Lung (tissue), 11 donors: ENCODE measurements at regions not wholly inside any gene's neighbourhood (a gene's known extent, or its start where the extent isn't known, plus 50 kb on each side); places are given as distances from the start of the nearest gene placed in this dataset.

ENCODE experiments used
- ATAC-seq: fragments of 200-7000 bp; cut with Tn5 transposase; one replicate; pipeline ENCODE4 v1.9.1; 2020; ENCODE audit warnings: moderate number of reproducible peaks; ENCODE audit not compliant: insufficient read depth, low FRiP score
- DNase-seq, 3 donors: peaks; one replicate each; pipeline ENCODE4 v3.0.0-alpha.2; 2013 to 2017
- H3K27ac ChIP-seq, 2 donors: one replicate each; pipeline ENCODE4 v1.5.1; 2013; ENCODE audit warnings: mild to moderate bottlenecking in 2 of 2, moderate library complexity in 2 of 2, control low read depth in 1 of 2, inconsistent platforms in 1 of 2, low read depth in 1 of 2, low read length in 1 of 2
- H3K27me3 ChIP-seq, 3 donors: one replicate each; pipeline ENCODE4 v1.5.1; 2013; ENCODE audit warnings: low read length in 2 of 3; ENCODE audit not compliant: control insufficient read depth in 3 of 3, insufficient read depth in 3 of 3
- H3K36me3 ChIP-seq, 4 donors: one replicate each; pipeline ENCODE4 v1.5.1; 2013; ENCODE audit warnings: low read length in 4 of 4, mild to moderate bottlenecking in 1 of 4, moderate library complexity in 1 of 4; ENCODE audit not compliant: control insufficient read depth in 4 of 4, insufficient read depth in 4 of 4
- H3K4me1 ChIP-seq, 5 donors: one replicate each; pipeline ENCODE4 v1.5.1; 2013; ENCODE audit warnings: low read length in 5 of 5, mild to moderate bottlenecking in 2 of 5, moderate library complexity in 1 of 5; ENCODE audit not compliant: control insufficient read depth in 5 of 5, insufficient read depth in 5 of 5
- H3K4me3 ChIP-seq: one replicate; pipeline ENCODE4 v1.5.1; 2013; ENCODE audit warnings: mild to moderate bottlenecking, control low read depth, moderate library complexity
- H3K9ac ChIP-seq, 2 donors: one replicate each; pipeline ENCODE4 v1.5.1; 2013; ENCODE audit warnings: low read length in 2 of 2, control low read depth in 1 of 2; ENCODE audit not compliant: insufficient read depth in 1 of 2
- H3K9me3 ChIP-seq, 4 donors: one replicate each; pipeline ENCODE4 v1.5.1; 2013; ENCODE audit warnings: low read length in 3 of 4, mild to moderate bottlenecking in 1 of 4, moderate library complexity in 1 of 4; ENCODE audit not compliant: control insufficient read depth in 4 of 4, insufficient read depth in 3 of 4
- WGBS, 2 donors: extraction: QIAGEN DNeasy Blood & Tissue Kit; methylation state at CpG; one replicate each; pipeline ENCODE4 v1.1.7; 2013; 5-methylcytosine and 5-hydroxymethylcytosine counted together
- TF ChIP-seq, protein P1 (sequence below): IDR thresholded peaks from 2 replicates; pipeline ENCODE4 v1.5.1; 2012; ENCODE audit warnings: mild to moderate bottlenecking; ENCODE audit errors: control extremely low read depth, extremely low read depth
- donor health status: control.
- donor health status: control.
- donor health status: Bipolar disorder and iron deficiency.
- donor health status: healthy.
- donor health status: DM: yes; HTN: yes; CAD: no.

DNA sequence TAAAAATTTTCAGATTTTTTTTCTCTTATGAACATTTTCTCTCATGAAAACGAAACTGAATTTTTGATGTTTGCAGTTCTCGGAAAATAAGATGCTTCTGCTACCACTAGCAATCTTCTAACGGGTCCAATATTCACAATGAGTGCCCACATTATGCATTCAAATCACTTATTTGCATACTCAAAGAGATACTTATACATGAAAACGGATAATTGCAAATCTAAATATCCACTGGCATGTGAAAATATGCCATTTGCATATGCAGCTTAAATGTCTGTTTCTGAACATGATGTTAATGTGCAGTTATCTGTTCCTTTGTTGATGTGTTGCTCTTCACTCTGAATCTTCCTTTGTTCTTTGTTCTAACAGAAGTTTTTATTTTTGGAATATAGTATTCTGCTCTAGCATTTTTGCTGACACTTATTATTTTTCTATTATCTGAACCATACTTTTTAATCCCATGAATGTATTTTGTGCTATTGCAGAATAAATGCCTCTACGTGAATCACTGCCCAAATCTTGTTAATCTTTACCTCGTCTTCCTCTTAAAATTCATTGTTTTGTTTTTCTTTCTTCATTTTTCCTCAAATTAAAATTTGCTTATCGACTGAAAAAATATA is 259.4 kb upstream of the BRINP3 start:
- Histone ChIP-seq H3K9me3 (no peaks in the 10 kb centered on the region), H3K4me3 (no peak overlapping the region), H3K9ac (no peak overlapping the region), H3K27ac (no peak overlapping the region), H3K4me1 (no peaks in the 10 kb centered on the region), H3K27me3 (no peaks in the 10 kb centered on the region), H3K36me3 (no peaks in the 10 kb centered on the region)
- no peak for DNase-seq
- ATAC-seq, result no peak
- TF ChIP-seq, protein P1, sequence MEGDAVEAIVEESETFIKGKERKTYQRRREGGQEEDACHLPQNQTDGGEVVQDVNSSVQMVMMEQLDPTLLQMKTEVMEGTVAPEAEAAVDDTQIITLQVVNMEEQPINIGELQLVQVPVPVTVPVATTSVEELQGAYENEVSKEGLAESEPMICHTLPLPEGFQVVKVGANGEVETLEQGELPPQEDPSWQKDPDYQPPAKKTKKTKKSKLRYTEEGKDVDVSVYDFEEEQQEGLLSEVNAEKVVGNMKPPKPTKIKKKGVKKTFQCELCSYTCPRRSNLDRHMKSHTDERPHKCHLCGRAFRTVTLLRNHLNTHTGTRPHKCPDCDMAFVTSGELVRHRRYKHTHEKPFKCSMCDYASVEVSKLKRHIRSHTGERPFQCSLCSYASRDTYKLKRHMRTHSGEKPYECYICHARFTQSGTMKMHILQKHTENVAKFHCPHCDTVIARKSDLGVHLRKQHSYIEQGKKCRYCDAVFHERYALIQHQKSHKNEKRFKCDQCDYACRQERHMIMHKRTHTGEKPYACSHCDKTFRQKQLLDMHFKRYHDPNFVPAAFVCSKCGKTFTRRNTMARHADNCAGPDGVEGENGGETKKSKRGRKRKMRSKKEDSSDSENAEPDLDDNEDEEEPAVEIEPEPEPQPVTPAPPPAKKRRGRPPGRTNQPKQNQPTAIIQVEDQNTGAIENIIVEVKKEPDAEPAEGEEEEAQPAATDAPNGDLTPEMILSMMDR, result no peak
- 79 to 80% methylated on average over 7 of the region's 7 CpGs for WGBS, 2 donors

DNA sequence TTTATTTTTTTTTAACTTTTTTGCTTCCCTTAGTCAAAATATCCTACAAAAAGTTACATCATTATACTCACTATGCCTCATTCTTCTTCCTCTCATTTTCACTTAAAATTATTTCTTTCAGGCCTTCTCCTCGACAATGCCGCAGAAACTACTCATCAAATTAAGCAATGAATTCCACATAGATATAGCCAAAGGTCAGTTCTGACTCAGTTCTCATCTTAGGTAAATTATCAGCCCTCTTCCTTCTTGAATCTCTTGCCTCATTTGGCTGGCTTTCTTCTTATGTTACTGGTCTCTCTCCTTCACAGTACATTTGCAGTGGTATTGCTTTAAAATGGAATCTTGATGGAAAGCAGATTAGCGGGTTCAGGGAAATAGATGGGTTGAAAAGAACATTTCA is 260.7 kb upstream of the BRINP3 start:
- Histone ChIP-seq H3K4me1 (no peaks in the 10 kb centered on the region), H3K36me3 (no peaks in the 10 kb centered on the region), H3K27me3 (no peaks in the 10 kb centered on the region), H3K9ac (no peak overlapping the region), H3K9me3 (no peaks in the 10 kb centered on the region), H3K27ac (no peak overlapping the region), H3K4me3 (no peak overlapping the region)
- TF ChIP-seq, protein P1, result no peak
- WGBS, 2 donors, result 85 to 90% methylated on average over 3 of the region's 3 CpGs
- no peak for DNase-seq
- ATAC-seq, result no peak

DNA sequence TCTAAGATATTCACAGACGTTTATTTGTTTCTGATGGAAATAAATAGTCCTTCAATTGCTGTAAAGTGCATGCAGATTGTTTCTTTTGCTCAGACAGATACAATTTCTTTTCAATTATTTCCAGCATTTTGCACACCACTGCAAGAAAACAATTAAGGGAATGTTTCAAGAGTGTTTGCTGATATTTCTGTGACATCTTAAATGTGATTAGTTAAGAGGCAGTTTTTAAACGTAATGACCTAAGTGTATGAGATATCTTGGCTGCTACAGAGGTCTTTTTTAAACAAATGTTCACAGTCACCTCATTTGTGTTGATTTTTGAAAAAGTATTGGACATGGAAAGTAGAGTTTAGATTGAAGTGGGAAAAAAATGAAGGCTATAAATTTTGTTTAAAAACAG is 262.3 kb upstream of the BRINP3 start:
- H3K9ac ChIP-seq, result no peak overlapping the region

More for the DNA sequence above, 262.3 kb upstream of the BRINP3 start:
- no peaks in the 10 kb centered on the region for H3K9me3 ChIP-seq
- H3K36me3 ChIP-seq, result no peaks in the 10 kb centered on the region
- H3K4me3 ChIP-seq, result no peak overlapping the region
- 28 to 57% methylated on average over 2 of the region's 2 CpGs for WGBS, 2 donors
- no peak overlapping the region for H3K27ac ChIP-seq
- no peaks in the 10 kb centered on the region for H3K4me1 ChIP-seq
- ATAC-seq (no peak), DNase-seq (peak in 2 of 3 donors; percentile 88)
- no peaks in the 10 kb centered on the region for H3K27me3 ChIP-seq
- TF ChIP-seq, protein P1, result no peak
